HCT116 (cell line): ENCODE measurements at regions not wholly inside any gene's neighbourhood (a gene's known extent, or its start where the extent isn't known, plus 50 kb on each side); places are given as distances from the start of the nearest gene placed in this dataset.

ENCODE experiments used
- ATF3 ChIP-seq: IDR thresholded peaks from 2 replicates; pipeline ENCODE4 v1.6.1; 2012
- EZH2 ChIP-seq: fragments of 200-600 bp; sonication (generic); IDR thresholded peaks from 2 replicates; pipeline ENCODE4 v1.6.1; 2017; ENCODE audit warnings: antibody characterized with exemption, mixed run types
- EZH2phosphoT487 ChIP-seq: fragments of 200-600 bp; IDR thresholded peaks from 2 replicates; pipeline ENCODE4 v1.6.1; 2018; ENCODE audit warnings: antibody characterized with exemption, borderline replicate concordance
- FOSL1 ChIP-seq: IDR thresholded peaks from 2 replicates; pipeline ENCODE4 v1.6.1; 2012; ENCODE audit warnings: low read depth
- JUND ChIP-seq: IDR thresholded peaks from 2 replicates; pipeline ENCODE4 v1.6.1; 2012
- POLR2A ChIP-seq: IDR thresholded peaks from 2 replicates; pipeline ENCODE4 v1.7.0; 2011; ENCODE audit warnings: borderline replicate concordance; ENCODE audit not compliant: insufficient read depth, insufficient read length; ENCODE audit errors: extremely low read depth
- POLR2AphosphoS5 ChIP-seq: IDR thresholded peaks from 2 replicates; pipeline ENCODE4 v1.6.1; 2011; ENCODE audit warnings: mild to moderate bottlenecking, low read depth, low read length, moderate library complexity
- RAD21 ChIP-seq: IDR thresholded peaks from 2 replicates; pipeline ENCODE4 v1.6.1; 2012; ENCODE audit warnings: low read depth, mild to moderate bottlenecking
- REST ChIP-seq: IDR thresholded peaks from 2 replicates; pipeline ENCODE4 v1.6.1; 2012; ENCODE audit warnings: low read depth
- SP1 ChIP-seq: IDR thresholded peaks from 2 replicates; pipeline ENCODE4 v1.6.1; 2012; ENCODE audit warnings: low read depth
- TCF7L2 ChIP-seq: IDR thresholded peaks from 2 replicates; pipeline ENCODE4 v1.7.0; 2011; ENCODE audit warnings: borderline replicate concordance, inconsistent platforms; ENCODE audit not compliant: insufficient read depth, insufficient read length; ENCODE audit errors: extremely low read depth
- YY1 ChIP-seq: IDR thresholded peaks from 2 replicates; pipeline ENCODE4 v1.6.1; 2011; ENCODE audit warnings: low read length, low read depth, moderate library complexity, mild to moderate bottlenecking; ENCODE audit not compliant: insufficient replicate concordance; ENCODE audit errors: extremely low read depth
- TF ChIP-seq, protein P1 (sequence below), 3 experiments: fragments of 200-600 bp in 1 of 3; sonication (generic) in 1 of 3; IDR thresholded peaks in 2 of 3; conservative IDR thresholded peaks in 1 of 3; 2 replicates each; pipeline ENCODE4 v1.5.1; 2012 to 2017; ENCODE audit warnings: low read depth in 2 of 3, low read length in 2 of 3, antibody characterized with exemption in 1 of 3, borderline replicate concordance in 1 of 3, control low read depth in 1 of 3, mild to moderate bottlenecking in 1 of 3, mixed read lengths in 1 of 3, mixed run types in 1 of 3, moderate library complexity in 1 of 3; ENCODE audit not compliant: insufficient read depth in 1 of 3
- TF ChIP-seq, protein P2 (sequence below): IDR thresholded peaks from 2 replicates; pipeline ENCODE4 v1.6.1; 2011; ENCODE audit warnings: mild to moderate bottlenecking, low read length, moderate library complexity; ENCODE audit not compliant: insufficient replicate concordance; ENCODE audit errors: extremely low read depth

DNA sequence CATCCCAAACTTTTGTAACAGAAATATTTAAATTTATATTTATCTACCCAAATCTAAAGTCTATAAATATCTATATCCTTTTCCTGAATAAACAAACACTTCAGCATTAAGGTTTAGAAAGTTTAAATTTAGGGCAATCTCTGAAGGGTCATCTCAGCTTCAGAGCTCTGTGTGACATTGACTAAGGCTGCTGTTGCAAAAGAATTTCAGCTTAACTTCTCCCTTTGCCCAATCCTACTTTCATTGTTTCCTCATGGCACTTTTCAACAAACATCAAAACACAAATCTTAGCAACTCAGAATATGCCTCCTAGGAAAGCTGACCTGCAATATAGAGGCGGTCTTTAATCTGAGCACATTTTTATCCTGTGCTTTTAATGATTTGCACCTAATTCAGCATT lies 79.7 kb upstream of the BANK1 start:
- TF ChIP-seq POLR2AphosphoS5 (no peak), EZH2phosphoT487 (no peak), ATF3 (no peak), RAD21 (no peak), TCF7L2 (no peak), POLR2A (no peak), EZH2 (no peak), FOSL1 (no peak), SP1 (no peak), JUND (no peak), REST (no peak), YY1 (no peak)
- TF ChIP-seq, protein P1, sequence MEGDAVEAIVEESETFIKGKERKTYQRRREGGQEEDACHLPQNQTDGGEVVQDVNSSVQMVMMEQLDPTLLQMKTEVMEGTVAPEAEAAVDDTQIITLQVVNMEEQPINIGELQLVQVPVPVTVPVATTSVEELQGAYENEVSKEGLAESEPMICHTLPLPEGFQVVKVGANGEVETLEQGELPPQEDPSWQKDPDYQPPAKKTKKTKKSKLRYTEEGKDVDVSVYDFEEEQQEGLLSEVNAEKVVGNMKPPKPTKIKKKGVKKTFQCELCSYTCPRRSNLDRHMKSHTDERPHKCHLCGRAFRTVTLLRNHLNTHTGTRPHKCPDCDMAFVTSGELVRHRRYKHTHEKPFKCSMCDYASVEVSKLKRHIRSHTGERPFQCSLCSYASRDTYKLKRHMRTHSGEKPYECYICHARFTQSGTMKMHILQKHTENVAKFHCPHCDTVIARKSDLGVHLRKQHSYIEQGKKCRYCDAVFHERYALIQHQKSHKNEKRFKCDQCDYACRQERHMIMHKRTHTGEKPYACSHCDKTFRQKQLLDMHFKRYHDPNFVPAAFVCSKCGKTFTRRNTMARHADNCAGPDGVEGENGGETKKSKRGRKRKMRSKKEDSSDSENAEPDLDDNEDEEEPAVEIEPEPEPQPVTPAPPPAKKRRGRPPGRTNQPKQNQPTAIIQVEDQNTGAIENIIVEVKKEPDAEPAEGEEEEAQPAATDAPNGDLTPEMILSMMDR (IDR thresholded peaks at IDR 0.05 in 2 of 3, conservative IDR thresholded peaks at IDR 0.05 in 1 of 3; ENCODE audit: borderline replicate concordance in 1 of 3, insufficient read depth in 1 of 3, low read depth in 2 of 3, low read length in 2 of 3) = no peak
- TF ChIP-seq, protein P2, sequence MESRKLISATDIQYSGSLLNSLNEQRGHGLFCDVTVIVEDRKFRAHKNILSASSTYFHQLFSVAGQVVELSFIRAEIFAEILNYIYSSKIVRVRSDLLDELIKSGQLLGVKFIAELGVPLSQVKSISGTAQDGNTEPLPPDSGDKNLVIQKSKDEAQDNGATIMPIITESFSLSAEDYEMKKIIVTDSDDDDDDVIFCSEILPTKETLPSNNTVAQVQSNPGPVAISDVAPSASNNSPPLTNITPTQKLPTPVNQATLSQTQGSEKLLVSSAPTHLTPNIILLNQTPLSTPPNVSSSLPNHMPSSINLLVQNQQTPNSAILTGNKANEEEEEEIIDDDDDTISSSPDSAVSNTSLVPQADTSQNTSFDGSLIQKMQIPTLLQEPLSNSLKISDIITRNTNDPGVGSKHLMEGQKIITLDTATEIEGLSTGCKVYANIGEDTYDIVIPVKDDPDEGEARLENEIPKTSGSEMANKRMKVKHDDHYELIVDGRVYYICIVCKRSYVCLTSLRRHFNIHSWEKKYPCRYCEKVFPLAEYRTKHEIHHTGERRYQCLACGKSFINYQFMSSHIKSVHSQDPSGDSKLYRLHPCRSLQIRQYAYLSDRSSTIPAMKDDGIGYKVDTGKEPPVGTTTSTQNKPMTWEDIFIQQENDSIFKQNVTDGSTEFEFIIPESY = no peak
